Dedifferentiated amniotic fluid mesenchymal stem cell (primary cell): ENCODE measurements at regions not wholly inside any gene's neighbourhood (a gene's known extent, or its start where the extent isn't known, plus 50 kb on each side); places are given as distances from the start of the nearest gene placed in this dataset.
"Not testable (repeated sequence)": the region's sequence is repeated elsewhere in the genome, so short reads cannot be mapped to it uniquely, and the experiment has no call there.

Source experiments
- DNase-seq: peaks from one replicate; pipeline ENCODE4 v3.0.0-alpha.2; 2016; ENCODE audit errors: extremely low spot score

DNA sequence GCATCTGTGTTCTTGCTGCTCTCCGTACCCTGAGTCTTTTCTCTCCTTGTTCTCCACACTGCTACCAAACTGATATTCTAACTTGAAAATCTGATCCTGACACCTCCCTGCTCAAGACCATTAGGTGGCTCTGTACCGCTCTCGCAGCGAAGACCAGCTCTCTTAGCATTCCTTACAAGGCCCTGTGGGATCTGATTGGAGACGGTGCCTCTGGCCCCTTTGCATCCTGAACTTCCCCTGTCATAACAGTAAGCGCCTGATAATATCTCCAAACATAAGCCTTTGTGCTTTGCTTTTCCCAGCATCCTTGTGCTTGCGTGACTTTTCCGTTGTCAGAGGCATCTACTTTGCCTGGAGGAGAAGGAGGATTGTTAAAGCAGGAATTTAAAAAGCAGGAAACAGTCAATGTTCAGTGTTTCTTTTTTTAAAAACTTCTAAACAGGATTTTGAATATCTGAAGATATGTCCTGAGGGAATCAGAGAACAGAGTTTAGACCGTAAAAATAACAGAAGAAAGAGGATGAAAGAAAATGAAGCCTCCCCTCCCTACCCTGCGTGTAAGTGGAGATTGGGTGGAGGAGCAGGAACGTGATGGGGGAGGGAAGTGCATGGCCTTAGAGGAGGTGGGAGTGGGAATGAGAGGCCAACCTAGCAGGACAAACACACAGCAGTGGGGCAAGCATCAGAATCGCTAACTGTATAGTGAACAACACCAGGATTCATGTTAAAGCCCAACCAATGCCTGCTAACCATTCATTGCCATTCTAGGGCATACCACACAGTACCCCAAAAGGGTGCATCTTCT is 89.2 kb upstream of the STMND1 start:
- peak; percentile 82 for DNase-seq

GRCh38 chr6:17011985-17012384 is 89.9 kb upstream of the STMND1 start:
- no peak for DNase-seq

DNA sequence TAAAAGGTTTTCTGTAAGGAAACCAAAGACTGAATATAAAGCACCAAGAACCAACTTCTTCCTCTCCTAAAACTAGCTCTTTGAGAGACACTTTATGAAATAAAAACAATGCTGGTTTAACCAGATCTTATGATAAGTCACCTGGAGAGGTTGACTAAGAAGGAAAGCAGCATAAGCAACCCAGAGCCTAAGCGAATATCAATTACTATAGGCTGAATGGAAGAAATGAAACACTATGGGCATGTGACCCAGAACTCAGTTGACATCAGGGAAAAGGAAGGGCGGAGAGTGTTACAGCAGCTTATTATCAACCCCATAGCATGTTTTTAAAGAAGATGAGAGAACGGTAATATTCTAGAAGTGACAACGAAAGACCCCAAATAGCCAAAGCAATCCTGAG is 94.1 kb upstream of the STMND1 start:
- no peak for DNase-seq

- DNase-seq, result no peak
Measured at GRCh38 chr6:17006543-17006942, 95.3 kb upstream of the STMND1 start.

DNA sequence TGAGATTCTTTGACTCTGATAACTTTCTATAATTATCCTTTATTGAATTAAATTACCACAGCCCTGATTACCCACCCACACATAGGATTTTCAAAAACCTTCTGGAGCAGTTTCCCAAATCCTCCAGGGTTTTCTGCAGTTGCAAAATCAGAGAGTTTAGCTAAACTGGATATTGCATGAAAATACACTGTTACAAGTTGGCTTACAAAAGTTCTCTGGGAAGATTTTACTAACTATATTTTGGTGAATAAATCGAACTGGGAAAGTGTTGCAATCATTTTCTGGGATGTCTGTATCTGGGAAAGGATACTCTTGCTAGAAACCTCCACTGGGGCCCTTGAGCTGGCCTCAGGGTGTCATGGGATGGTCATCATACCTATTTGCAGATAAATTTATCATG is 97.6 kb upstream of the STMND1 start:
- DNase-seq, result peak; percentile 34

DNA sequence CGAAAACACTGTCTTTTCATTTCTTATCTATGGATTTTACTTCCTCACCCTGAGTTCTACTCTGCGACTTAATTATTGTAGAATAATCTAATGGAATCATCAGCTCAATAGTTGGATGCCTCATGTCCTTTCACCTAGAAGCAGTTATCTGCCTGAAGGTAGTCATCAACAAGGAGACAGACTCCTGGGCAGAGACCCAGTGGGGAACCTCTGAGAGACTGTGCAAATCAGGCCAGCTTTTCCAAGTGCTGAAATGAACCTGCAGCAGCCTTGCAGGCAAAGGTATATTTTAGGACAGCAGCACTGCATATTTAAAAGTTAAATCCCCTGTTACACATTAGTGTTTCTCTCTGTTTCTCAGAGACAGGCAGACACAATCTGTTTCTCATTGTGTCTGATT is 99.7 kb upstream of the STMND1 start:
- no peak for DNase-seq

- DNase-seq, result no peak
Measured at GRCh38 chr6:17001188-17001587, 100.7 kb upstream of the STMND1 start.

DNA sequence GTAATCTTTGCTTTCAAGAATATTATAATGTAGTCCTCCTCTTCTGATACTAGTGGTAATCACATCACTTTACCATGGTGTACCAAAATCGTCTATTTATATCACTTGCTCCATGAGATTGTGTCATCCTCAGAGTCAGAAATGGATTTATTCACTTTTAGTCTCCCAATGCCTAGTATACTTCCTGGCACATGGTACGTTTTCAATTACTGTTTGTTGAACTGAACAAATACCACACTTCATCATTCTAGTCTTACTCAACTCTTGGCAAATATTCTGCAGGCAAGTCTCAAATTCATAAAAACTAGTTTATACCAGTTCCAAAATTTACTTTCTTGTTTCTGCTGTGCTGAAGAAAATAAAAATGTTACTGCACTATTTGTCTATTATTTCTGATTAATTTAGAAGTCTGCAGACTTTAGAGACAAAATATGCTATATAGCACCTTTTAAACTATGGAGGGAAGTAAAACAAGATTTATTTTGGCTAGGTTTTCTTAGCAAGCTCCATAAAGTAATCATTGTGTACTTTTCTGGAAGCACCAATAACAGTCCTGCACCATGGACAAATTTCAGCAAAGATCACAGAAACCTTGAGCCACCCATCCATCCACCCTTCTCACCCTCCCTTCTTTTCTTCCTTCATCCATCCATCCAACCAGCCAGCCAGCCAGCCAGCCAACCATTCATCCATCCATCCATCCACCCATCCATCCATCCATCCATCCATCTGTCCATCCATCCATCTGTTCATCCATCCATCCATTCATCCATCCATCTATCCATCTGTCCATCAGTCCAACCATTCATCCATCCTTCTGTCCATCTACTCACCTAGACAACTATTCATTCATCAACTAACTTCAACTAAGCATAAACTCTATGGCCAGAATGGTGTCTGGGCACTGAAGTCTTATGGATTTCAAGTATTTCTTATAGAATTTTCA is 102.1 kb upstream of the STMND1 start:
- peak; percentile 91 for DNase-seq

DNA sequence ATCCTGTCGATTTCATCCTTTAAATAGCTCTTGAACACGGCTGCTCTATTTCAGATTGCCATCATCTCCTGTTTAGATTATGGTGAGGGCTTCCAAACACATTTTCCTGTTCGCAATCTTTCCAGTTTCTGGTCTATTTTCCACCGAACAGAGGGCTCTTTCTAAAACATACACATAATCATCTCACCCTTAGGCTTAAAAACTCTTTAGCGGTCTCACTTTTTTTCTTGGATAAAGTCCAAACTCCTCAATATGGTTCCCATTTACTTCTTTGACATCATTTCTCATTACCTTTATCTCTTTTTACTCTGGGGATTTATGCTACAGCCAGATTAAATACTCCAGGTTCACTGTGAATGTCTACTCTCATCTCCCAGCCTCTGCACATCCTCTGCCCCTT is 103.4 kb upstream of the STMND1 start:
- DNase-seq, result no peak

GRCh38 chr6:16995511-16996250 is 106.2 kb upstream of the STMND1 start:
- DNase-seq, result no peak

DNA sequence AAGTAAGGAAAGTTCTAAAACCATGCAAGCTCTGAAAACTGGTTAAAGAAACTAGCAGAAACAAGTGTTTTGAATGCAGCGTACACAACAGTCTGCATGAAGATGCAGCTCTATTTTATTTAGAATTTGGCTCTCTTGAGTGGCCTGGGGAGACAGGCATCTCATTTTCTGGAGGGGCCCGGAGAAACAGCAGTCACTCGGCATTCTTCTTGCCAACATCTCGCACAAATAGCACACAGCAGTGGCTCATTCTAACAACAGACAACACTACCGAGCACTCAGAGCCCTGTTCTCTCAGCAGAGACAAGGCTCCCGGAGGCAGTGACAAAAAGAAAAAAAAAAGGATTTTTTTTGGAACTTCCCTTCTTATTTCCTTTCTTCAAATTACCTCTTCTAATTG is 108.5 kb upstream of the STMND1 start:
- DNase-seq, result no peak

GRCh38 chr6:16991981-16992629 is 109.7 kb upstream of the STMND1 start:
- DNase-seq, result no peak

DNA sequence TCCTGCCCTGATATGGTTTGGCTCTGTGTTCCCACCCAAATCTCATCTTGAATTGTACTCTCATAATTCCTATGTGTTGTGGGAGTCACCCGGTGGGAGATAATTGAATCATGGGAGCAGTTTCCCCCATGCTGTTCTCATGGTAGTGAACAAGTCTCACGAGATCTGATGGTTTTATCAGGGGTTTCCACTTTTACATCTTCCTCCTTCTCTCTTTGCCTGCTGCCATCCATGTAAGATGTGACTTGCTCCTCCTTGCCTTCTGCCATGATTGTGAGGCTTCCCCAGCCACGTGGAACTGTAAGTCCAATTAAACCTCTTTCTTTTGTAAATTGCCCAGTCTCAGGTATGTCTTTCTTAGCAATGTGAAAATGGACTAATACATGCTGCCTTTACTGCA is 111.9 kb upstream of the STMND1 start:
- DNase-seq, result not testable (repeated sequence)

GRCh38 chr6:16989382-16989781 is 112.5 kb upstream of the STMND1 start:
- no peak for DNase-seq

- no peak for DNase-seq
Measured at GRCh38 chr6:16987996-16988395, 113.9 kb upstream of the STMND1 start.

GRCh38 chr6:16985513-16986284 is 116.2 kb upstream of the STMND1 start:
- DNase-seq, result peak; percentile 80

DNA sequence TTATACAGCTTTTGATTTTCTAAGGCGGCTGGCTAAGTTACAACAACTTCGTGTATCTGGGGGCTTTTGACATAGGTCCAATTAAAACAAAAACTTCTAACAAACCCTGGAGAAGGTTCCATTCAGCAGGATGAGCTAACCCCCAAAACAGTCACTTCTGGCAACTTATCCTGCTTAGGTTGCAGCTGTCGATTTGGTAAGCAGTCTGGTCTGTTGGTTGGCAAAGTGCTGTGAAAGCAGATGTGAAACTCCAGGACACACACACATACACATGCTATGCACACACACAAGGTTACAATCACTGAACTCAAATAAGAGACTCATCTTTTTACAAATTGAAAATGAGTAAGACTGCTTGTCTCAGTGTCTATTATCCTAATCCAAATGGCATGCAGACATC is 119.0 kb upstream of the STMND1 start:
- peak; percentile 70 for DNase-seq

DNA sequence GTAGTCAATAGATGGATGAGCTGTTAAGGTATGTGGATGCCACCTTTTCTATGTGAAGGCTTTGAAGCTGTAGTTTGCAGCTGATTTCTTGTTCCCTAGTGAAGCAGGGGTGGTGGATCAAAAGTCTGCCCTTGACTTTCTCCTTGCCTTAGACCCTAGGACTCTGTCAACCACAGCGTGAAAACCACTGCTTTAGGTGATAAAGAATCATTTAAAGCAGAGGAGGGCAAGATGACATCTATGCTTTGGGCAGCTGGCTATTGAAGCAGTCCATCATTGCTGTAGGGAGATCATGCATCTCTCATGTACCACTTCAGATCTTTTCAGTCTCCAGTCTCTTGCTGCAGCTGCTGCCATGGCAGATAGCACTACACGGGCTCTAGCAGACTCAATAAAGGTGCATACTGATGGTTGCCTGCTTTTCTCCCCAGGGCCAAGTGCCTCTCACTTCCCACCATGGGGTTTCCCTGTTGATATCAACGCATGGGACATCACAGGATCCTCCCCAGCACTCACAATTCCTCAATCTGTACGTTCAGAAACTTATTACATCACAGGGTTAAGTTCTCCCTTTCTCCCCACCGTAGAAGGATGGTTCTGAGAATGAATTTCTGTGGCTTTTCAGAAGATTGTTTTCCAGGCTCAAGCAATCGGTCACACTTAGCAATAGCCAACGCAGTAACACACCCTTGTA is 122.0 kb upstream of the STMND1 start:
- DNase-seq, result no peak

DNA sequence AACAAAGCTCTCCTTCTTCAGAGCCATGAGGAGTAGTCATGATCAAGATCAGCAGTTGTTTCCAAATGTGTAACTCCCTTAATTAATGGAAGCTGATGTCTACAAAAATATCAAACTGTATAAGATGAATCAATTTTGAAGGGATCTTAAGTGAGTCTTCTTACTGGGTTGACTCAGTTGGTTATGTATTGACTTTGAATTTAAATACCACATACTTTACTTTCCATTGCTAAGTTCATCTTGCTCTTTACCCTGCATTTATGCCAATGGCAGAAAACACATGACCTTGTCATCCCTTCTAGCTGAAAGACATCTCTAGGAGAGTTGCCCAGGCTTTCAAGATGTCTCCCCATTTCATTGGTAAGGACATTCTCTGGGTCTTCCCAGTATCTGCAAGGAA is 123.2 kb upstream of the STMND1 start:
- no peak for DNase-seq
